Germinal center (tissue), 1 donor: ENCODE measurements at regions not wholly inside any gene's neighbourhood (a gene's known extent, or its start where the extent isn't known, plus 50 kb on each side); places are given as distances from the start of the nearest gene placed in this dataset.

Experiments
- DNase-seq: peaks from one replicate; pipeline ENCODE4 v3.0.0; 2012; ENCODE audit warnings: mixed read lengths, low spot score

- DNase-seq, result no peak
Measured at GRCh38 chr1:36607263-36607651, 124.5 kb upstream of the CSF3R start.

DNA sequence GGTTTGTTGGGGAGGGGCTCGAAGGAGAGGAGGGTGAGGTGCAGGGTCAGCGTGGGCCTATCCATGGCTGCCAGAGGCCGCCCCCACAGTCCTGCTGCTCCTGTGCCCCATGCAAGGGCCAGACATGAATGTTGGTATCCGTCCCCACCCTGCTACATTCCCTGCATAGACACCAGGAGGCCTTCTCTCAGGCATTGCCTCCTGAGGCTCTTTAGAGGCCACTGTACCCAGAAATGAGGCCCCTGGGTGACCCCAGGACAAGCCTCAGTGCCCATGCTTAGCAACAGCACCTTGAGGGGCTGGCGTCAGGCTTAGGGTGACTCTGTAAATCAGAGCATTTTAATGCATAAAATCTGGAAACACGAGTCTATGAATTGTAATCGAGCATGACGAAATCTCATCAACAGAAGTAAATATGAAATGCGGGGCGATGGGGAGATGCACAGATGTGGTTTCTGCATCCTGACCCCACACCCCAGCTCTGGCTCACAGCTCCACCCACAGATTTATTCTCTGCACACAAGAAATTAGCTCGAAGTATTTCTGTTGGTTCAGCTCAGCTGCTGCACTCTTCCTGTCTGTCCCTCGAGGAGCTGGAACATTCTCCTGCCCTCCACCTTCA, 124.0 kb upstream of the CSF3R start:
- DNase-seq, result no peak

- no peak for DNase-seq
Measured at GRCh38 chr1:36605942-36606640, 123.4 kb upstream of the CSF3R start.

GRCh38 chr1:36603461-36603860, 120.7 kb upstream of the CSF3R start:
- no peak for DNase-seq

GRCh38 chr1:36602184-36602583, 119.5 kb upstream of the CSF3R start:
- DNase-seq, result no peak

- no peak for DNase-seq
Measured at GRCh38 chr1:36599828-36600227, 117.1 kb upstream of the CSF3R start.

- no peak for DNase-seq
Measured at GRCh38 chr1:36597514-36597913, 114.8 kb upstream of the CSF3R start.

GRCh38 chr1:36595921-36596320, 113.2 kb upstream of the CSF3R start:
- no peak for DNase-seq

GRCh38 chr1:36595349-36595748, 112.6 kb upstream of the CSF3R start:
- no peak for DNase-seq

GRCh38 chr1:36594023-36594422, 111.3 kb upstream of the CSF3R start:
- no peak for DNase-seq

DNA sequence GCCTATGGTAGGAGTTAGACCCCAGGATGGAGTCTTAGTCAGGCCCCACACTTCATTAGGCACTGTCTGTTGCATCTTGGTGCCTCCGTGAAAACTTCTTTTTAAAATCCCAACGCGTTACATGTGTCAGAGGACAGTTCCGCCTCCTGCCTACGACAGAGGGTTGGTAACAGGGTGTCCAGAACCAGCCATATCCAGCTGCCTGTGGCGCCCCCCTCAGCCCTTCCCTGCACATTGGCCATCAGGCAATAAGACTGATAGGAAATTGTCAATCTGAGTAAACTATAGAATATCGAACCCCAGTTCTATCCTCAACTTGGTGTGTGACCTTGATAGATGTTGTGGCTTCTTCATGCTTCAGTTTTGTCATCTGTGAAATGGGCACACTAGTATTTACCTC, 108.6 kb upstream of the CSF3R start:
- no peak for DNase-seq

GRCh38 chr1:36590771-36591170, 108.1 kb upstream of the CSF3R start:
- DNase-seq, result no peak

DNA sequence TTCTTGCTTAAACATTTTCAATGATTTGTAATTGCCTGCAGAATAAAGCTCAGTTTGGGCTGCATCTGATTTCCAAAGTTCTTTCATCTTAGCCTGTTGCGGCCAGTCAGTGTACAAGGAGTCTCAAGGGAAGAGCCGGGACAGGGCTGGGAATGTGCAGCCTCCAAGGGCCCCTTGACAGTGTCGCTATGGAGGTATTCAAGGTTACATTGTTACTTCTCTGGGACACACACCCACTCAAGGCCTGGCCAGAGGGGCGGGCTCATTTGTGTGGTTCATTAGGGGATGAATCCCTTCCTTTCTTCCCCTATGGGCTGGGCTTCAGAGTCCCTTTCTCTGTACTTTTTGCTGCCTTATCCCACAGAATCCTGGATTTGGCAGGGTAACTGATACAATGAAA, 107.6 kb upstream of the CSF3R start:
- no peak for DNase-seq

DNA sequence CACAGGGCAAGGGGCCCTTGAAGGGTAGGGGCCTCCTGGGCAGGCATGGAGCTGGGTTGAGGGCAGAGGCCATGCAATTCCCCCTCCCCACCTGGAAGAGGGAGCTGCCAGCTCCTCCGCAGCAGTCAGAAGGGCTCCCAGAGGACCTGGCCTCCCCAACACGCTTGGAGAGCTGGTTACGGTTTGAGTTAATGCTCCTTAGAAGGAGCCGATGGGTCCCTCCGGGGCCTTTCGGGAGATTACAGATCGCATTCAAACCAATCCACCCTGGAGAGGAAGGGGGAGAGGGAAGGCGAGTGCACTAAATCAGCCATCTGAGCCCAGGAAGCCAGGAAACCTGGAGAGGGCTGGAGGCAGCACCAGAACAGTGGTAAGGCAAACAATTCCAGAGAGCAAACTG, 106.3 kb upstream of the CSF3R start:
- DNase-seq, result no peak

DNA sequence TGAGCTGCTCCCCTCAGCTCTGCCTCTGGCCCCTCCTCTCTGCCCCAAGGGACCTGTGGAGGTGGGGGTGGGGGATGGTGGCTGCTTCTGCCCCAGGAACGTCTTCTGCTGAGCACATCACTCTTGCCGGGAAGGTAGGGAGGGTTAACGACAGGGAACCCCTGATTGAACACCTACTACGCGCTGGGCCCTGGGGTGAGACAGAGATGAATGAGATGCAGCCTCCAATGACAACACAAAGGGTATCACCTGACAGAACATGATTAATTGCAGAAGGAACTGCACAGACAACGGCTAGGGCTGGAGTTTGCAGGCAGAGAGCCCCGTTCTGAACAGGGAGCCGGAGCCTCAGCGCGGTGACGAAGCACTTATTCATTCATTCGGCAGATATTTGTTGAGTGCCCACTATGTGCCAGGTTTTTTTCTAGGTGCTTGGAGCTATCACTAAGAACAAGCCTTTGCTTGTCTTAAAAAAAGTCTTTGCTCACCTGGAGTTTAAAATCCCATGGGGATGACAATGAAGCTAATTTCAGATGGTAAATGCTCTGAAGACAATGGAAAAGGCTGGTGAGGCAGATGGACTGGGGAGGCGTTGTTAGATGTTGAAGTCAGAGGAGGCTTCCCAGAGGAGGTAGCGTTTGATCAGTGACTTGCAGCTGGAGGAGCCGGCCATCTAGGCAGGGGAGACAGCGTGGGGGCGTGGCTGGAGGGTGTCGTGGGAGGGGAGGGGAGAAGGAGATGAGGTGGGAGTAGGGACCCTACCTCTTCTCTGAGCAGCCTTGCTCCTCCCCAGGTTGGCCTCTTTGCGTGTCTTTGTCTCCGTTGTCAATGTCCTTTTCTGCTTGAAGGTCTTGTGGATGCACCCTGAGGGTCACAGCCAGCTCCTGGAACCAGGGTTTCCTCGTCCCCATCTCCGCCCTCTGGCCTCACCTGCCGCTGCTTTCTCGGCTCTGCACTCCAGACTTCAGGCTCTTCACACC, 103.1 kb upstream of the CSF3R start:
- DNase-seq, result no peak

DNA sequence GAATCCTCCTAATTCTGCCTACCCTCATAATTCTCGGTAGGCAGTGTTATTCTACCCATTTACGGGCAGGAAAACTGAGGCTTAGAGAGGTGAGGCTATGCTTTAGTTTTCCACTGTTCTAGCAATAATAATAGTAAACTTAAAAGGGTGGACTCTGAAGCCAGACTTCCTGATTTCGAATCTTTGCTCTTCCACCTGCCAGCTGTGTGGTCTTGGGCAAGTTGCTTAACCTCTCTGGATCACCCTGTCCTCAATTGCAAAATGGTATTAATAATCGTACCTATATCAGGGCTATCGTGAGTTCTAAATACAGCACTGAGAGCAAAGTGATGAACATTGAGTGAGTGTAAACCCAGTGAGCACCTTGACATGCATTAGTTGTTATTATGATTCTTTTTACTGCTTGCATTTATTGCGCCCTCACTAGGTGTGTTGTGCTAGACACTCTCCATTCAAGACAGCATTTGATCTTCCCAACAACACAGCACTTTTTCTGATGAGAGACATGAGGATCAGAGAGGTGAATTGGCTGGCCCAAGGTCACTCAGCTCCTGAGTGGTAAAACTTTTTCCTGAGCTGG, 102.3 kb upstream of the CSF3R start:
- DNase-seq, result no peak

DNA sequence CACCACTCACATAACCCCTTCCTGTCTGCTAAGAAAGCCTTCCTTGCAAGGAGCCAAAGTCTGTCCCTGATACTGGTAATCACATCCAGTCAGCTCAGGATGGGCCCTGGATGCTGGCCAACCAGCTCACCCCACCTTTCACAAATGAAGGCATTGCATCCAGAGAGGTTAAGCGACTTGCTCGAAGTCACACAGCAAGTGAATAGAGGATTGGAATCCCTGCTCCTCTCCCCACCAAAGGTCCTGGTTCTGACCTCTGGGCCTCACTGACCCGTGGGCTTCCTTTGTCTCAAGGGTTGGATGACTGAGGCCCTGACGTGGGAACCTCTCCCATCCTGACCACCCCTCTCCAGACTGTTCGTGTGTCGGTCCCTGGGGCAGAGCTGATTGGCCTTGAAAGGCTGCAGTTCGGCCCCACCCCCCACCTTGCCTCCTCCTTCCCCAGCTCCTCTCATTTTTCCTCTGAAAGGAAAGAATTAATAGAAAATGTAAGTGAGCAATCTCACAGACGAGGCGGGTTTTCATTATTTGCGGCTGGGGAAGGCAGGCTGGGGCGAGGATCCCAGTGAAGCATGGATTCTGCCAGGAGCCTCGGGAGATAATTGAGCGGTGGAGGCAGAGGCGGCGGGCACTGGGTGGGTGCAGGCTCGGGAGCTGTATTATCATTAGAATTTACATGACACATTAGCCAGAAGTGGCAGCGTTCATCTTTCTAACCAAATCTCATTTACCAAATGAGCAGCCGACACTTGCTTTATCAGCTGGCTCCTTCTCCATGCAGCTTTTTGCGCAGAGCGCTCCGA, 101.5 kb upstream of the CSF3R start:
- DNase-seq, result no peak

- DNase-seq, result no peak
Measured at GRCh38 chr1:36583080-36583479, 100.4 kb upstream of the CSF3R start.

- no peak for DNase-seq
Measured at GRCh38 chr1:36582066-36582755, 99.5 kb upstream of the CSF3R start.

DNA sequence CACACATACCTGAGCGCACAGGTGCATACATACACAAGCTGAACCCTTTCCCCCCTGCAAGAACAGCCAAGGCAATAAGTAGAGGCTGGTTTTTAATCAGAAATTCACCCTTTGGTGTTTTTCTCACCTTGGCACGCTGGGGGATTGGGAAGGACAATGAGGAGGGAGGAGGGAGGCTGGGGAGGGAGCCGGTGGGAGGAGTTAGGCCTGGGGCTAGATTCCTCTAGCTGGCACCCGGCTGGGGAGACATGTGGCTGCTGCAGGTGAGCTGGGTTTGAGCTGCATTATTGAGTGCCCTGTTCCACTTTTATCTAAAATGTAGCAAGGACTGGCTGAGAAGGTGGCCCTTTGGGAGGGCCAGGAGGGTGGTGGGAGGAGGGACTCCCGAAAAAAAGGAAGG, 97.8 kb upstream of the CSF3R start:
- DNase-seq, result no peak

- DNase-seq, result no peak
Measured at GRCh38 chr1:36579039-36579438, 96.3 kb upstream of the CSF3R start.
